ENCODE measurements at regions not wholly inside any gene's neighbourhood (a gene's known extent, or its start where the extent isn't known, plus 50 kb on each side); places are given as distances from the start of the nearest gene placed in this dataset.

DNA sequence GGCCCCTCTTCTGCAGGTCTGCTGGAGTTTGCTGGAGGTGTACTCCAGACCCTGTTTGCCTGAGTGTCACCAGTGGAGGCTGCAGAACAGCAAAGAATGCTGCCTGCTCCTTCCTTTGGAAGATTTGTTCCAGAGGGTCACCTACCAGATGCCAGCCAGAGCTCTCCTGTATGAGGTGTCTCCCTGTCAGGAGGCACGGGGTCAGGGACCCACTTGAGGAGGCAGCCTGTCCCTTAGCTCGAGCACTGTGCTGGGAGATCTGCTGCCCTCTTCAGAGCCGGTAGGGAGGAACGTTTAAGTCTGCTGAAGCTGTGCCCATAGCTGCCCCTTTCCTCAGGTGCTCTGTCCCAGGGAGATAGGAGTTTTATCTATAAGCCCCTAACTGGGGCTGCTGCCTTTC, 207.9 kb downstream of the FAT3 start:
- Histone ChIP-seq H3K9me3 (no peaks in the 10 kb centered on the region), H3K4me2 (no peak overlapping the region), H3K4me1 (no peaks in the 10 kb centered on the region), H3K4me3 (no peak overlapping the region), H3K27ac (no peak overlapping the region)
- CTCF ChIA-PET: no interaction called here
- 22% methylated on average over 4 of the region's 4 CpGs for WGBS (ENCODE audit: missing lambda C conversion rate)
- ATAC-seq (no peak), DNase-seq (ENCODE audit: low read depth in 1 of 2, low spot score in 1 of 2) (no peak), FAIRE-seq (no peak)
- TF ChIP-seq, protein P1, sequence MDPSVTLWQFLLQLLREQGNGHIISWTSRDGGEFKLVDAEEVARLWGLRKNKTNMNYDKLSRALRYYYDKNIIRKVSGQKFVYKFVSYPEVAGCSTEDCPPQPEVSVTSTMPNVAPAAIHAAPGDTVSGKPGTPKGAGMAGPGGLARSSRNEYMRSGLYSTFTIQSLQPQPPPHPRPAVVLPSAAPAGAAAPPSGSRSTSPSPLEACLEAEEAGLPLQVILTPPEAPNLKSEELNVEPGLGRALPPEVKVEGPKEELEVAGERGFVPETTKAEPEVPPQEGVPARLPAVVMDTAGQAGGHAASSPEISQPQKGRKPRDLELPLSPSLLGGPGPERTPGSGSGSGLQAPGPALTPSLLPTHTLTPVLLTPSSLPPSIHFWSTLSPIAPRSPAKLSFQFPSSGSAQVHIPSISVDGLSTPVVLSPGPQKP (IDR thresholded peaks at IDR 0.05; ENCODE audit: low read depth, low read length): no peak
- TF ChIP-seq RAD21 (conservative IDR thresholded peaks at IDR 0.05 in 1 of 2, IDR thresholded peaks at IDR 0.05 in 1 of 2): no peak
- TF ChIP-seq NR3C1 (IDR thresholded peaks at IDR 0.05): no peak
- TF ChIP-seq CHD2 (IDR thresholded peaks at IDR 0.05; ENCODE audit: low read length, partially characterized antibody): no peak
- TF ChIP-seq, protein P2, sequence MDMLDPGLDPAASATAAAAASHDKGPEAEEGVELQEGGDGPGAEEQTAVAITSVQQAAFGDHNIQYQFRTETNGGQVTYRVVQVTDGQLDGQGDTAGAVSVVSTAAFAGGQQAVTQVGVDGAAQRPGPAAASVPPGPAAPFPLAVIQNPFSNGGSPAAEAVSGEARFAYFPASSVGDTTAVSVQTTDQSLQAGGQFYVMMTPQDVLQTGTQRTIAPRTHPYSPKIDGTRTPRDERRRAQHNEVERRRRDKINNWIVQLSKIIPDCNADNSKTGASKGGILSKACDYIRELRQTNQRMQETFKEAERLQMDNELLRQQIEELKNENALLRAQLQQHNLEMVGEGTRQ (IDR thresholded peaks at IDR 0.05): no peak
- no peak for TF ChIP-seq ESRRA (IDR thresholded peaks at IDR 0.05; ENCODE audit: borderline replicate concordance, low read length)
- TF ChIP-seq, protein P3, sequence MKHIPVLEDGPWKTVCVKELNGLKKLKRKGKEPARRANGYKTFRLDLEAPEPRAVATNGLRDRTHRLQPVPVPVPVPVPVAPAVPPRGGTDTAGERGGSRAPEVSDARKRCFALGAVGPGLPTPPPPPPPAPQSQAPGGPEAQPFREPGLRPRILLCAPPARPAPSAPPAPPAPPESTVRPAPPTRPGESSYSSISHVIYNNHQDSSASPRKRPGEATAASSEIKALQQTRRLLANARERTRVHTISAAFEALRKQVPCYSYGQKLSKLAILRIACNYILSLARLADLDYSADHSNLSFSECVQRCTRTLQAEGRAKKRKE (CRISPR knock-in tag; IDR thresholded peaks at IDR 0.05; ENCODE audit: low read depth): no peak
- no peak for TF ChIP-seq EHMT2 (IDR thresholded peaks at IDR 0.05; ENCODE audit: low read depth)
- TF ChIP-seq, protein P4, sequence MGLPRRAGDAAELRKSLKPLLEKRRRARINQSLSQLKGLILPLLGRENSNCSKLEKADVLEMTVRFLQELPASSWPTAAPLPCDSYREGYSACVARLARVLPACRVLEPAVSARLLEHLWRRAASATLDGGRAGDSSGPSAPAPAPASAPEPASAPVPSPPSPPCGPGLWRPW (IDR thresholded peaks at IDR 0.05): no peak
- TF ChIP-seq JUN (IDR thresholded peaks at IDR 0.05): no peak
- TF ChIP-seq, protein P5, sequence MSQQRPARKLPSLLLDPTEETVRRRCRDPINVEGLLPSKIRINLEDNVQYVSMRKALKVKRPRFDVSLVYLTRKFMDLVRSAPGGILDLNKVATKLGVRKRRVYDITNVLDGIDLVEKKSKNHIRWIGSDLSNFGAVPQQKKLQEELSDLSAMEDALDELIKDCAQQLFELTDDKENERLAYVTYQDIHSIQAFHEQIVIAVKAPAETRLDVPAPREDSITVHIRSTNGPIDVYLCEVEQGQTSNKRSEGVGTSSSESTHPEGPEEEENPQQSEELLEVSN (IDR thresholded peaks at IDR 0.05; ENCODE audit: borderline replicate concordance, low read depth): no peak
- TF ChIP-seq HOXB13 (CRISPR knock-in tag; IDR thresholded peaks at IDR 0.05; ENCODE audit: low read depth): no peak
- TF ChIP-seq, protein P6, sequence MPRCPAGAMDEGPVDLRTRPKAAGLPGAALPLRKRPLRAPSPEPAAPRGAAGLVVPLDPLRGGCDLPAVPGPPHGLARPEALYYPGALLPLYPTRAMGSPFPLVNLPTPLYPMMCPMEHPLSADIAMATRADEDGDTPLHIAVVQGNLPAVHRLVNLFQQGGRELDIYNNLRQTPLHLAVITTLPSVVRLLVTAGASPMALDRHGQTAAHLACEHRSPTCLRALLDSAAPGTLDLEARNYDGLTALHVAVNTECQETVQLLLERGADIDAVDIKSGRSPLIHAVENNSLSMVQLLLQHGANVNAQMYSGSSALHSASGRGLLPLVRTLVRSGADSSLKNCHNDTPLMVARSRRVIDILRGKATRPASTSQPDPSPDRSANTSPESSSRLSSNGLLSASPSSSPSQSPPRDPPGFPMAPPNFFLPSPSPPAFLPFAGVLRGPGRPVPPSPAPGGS (IDR thresholded peaks at IDR 0.05): no peak
- no peak for TF ChIP-seq GATA3 (IDR thresholded peaks at IDR 0.05; ENCODE audit: borderline replicate concordance)
- no peak for TF ChIP-seq EP300 (IDR thresholded peaks at IDR 0.05)
- TF ChIP-seq EHF (CRISPR knock-in tag; IDR thresholded peaks at IDR 0.05): no peak
- POLR2A ChIA-PET: no interaction called here

DNA sequence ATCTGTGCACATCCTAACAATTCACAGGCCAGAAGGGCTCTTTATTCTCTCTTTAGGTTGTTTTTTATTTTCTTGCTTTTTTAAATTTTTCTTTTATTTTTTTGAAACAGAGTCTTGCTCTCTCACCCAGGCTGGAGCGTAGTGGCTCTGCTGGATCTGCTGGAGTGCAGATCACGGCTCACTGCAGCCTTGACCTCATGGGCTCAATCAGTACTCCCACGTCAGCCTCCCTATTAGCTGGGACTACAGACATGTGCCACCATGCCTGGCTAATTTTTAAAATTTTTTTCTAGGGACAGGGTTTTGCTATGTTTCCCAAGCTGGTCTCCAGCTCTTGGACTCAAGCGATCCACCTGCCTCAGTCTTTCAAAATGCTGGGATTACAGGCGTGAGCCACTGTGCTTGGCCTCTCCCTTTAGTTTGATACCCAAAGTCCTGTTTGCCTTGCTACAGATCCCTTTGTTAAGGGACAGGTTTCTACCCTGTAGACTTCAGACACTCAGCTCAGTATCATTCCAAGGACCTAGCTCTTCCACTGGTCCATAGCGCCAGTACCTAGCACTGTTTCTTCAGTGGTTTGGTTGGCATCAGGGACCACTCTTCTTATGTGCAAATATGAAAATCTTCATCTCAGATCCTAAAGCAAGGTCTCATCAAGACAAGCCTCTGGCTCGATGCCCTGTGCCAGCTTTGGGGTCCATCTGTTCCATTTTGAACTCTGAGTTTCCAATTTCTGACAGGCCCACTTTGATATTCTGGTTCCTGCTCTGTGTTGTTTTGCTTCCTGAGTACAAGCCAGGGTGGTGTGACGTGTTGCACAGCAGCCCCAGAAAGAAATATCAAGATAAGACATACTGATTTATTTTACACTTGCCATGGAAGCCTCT, 211.7 kb downstream of the FAT3 start:
- no peak for ATAC-seq
- 68% methylated on average over 8 of the region's 8 CpGs for WGBS (ENCODE audit: missing lambda C conversion rate)
- no peak for DNase-seq (ENCODE audit: low read depth in 1 of 2, low spot score in 1 of 2)
- no peak for FAIRE-seq
- H3K4me3 ChIP-seq: no peak overlapping the region
- ChIA-PET CTCF (no interaction called here), POLR2A (no interaction called here)
- no peaks in the 10 kb centered on the region for H3K9me3 ChIP-seq
- no peak overlapping the region for H3K27ac ChIP-seq
- peaks cover 5% of the 10 kb centered on the region; the same call in 1 of the 3 replicates for H3K4me1 ChIP-seq
- no peak overlapping the region for H3K4me2 ChIP-seq
- TF ChIP-seq RCOR1 (IDR thresholded peaks at IDR 0.05; ENCODE audit: low read depth, low read length) (no peak), RARB (CRISPR knock-in tag; IDR thresholded peaks at IDR 0.05) (no peak), CHD2 (IDR thresholded peaks at IDR 0.05; ENCODE audit: low read length, partially characterized antibody) (no peak), ESRRA (IDR thresholded peaks at IDR 0.05; ENCODE audit: borderline replicate concordance, low read length) (no peak), ZFP36 (IDR thresholded peaks at IDR 0.05; ENCODE audit: borderline replicate concordance, partially characterized antibody) (no peak), FOXS1 (CRISPR knock-in tag; IDR thresholded peaks at IDR 0.05) (no peak), EHF (CRISPR knock-in tag; IDR thresholded peaks at IDR 0.05) (no peak), ZC3H11A (IDR thresholded peaks at IDR 0.05) (no peak), HDAC2 (IDR thresholded peaks at IDR 0.05) (no peak), HEYL (CRISPR knock-in tag; IDR thresholded peaks at IDR 0.05) (no peak), GATA3 (IDR thresholded peaks at IDR 0.05; ENCODE audit: borderline replicate concordance) (no peak), SREBF2 (IDR thresholded peaks at IDR 0.05) (no peak), KDM1A (IDR thresholded peaks at IDR 0.05; ENCODE audit: low read depth) (no peak)
- TF ChIP-seq, protein P6 (IDR thresholded peaks at IDR 0.05): no peak
- TF ChIP-seq, protein P5 (IDR thresholded peaks at IDR 0.05; ENCODE audit: borderline replicate concordance, low read depth): no peak
- TF ChIP-seq, protein P7, sequence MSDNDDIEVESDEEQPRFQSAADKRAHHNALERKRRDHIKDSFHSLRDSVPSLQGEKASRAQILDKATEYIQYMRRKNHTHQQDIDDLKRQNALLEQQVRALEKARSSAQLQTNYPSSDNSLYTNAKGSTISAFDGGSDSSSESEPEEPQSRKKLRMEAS (IDR thresholded peaks at IDR 0.05): no peak
